Suppressor macrophage (primary cell): ENCODE measurements at regions not wholly inside any gene's neighbourhood (a gene's known extent, or its start where the extent isn't known, plus 50 kb on each side); places are given as distances from the start of the nearest gene placed in this dataset.
A peak's percentile ranks its signal among the peaks of the same experiment; 100 is the strongest.
"Not testable (repeated sequence)": the region's sequence is repeated elsewhere in the genome, so short reads cannot be mapped to it uniquely, and the experiment has no call there.

Experiments
- DNase-seq, 4 experiments: peaks; one replicate each; pipeline ENCODE4 v3.0.0-alpha.2; 2020 to 2022

DNA sequence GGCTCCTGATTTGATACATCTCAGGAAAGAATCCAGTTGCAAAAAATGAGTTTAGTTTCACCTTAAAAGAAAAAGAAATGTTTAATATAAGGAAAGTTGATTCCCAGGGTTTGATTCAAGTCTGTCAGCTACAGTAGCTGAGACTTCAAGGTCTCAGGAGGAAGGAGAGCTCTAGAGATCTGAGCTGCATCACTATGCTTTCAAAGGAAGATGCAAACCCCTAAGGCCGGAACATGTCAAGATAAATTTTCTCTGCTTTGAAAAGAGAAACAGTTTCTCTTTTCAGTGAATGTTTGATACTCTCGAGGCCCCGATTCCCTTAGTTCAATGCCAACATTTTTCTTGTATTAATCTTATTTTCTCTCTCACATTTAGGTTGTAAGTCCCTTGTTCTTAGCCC, 128.6 kb downstream of the RGPD3 start:
- no peak for DNase-seq

- DNase-seq, result no peak
These were observed 129.1 kb downstream of the RGPD3 start for GRCh38 chr2:106339132-106339531.

- no peak for DNase-seq
These were observed 130.2 kb downstream of the RGPD3 start for GRCh38 chr2:106338043-106338442.

DNA sequence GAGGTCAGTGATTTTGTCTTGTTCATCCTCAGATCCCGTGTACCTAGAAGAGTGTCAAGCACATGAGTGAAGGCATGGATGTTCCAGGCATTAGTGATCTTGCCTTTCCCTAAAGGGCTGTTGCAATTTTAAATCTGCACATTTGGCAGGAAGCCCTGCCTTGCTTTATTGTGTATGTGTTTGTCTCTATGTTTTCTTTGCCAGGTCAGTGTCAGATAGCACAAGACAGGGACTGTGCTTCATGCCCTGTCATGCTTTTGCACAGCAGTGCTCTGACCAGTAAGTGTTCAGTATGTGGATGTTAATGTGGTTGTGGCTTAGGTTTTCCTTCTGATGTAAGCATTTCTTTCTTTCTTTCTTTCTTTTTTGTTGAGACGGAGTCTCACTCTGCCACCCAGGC, 131.5 kb downstream of the RGPD3 start:
- DNase-seq, result no peak

DNA sequence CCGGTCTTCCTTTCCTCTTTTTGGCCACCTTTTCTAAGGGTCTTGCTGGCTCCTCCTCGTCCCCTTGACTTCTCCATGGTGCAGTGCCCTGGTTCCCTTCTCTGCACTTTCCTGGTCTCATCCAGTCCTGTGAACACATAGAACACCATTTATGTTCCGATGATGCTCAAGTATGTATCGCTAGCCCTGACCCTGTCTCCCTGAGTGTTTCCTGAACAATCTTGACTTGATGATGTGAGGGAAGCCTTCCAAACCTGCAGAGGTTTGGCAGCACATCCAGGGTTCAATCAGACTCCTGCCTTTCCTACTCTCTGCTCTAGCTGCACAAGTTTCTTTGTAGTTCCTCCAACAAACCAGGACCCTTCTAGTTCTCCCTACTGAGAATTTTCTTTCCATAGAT, 132.1 kb downstream of the RGPD3 start:
- no peak for DNase-seq

DNA sequence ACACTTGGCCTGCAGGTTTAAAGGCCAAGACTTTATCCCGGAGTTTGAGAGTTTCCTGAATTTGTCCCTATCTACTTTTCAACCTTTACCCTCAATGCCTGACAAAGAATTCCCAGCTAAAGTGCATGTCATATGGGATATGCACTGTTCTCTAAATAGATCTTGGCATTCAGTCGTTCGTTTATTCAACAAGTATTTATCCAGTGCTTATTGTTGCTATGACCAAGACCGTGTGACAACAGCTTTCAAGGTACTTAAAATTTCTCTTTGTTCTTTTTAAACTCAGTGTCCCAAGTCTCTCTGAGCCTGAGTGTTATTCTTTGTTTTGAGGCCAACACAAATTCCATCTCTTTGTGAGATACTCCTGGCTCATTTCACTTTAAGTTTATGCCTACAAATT, 133.4 kb downstream of the RGPD3 start:
- no peak for DNase-seq

- DNase-seq, result not testable (repeated sequence)
These were observed 134.8 kb downstream of the RGPD3 start for GRCh38 chr2:106333253-106333873.

DNA sequence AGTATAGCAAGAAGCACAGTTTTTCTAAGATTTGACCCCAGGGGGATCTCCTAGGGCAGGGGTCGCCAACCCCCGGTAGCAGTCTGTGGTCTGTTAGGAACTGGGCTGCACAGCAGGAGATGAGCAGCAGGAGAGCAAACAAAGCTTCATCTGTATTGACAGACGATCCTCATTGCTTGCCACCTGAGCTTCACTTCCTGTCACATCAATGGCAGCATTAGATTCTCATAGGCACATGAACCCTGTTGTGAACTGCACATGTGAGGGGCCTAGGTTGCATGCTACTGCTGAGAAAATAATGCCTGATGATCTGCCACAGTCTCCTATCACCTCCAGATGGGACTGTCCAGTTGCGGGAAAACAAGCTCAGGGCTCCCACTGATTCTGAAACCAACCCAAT, 136.2 kb downstream of the RGPD3 start:
- DNase-seq, result no peak

DNA sequence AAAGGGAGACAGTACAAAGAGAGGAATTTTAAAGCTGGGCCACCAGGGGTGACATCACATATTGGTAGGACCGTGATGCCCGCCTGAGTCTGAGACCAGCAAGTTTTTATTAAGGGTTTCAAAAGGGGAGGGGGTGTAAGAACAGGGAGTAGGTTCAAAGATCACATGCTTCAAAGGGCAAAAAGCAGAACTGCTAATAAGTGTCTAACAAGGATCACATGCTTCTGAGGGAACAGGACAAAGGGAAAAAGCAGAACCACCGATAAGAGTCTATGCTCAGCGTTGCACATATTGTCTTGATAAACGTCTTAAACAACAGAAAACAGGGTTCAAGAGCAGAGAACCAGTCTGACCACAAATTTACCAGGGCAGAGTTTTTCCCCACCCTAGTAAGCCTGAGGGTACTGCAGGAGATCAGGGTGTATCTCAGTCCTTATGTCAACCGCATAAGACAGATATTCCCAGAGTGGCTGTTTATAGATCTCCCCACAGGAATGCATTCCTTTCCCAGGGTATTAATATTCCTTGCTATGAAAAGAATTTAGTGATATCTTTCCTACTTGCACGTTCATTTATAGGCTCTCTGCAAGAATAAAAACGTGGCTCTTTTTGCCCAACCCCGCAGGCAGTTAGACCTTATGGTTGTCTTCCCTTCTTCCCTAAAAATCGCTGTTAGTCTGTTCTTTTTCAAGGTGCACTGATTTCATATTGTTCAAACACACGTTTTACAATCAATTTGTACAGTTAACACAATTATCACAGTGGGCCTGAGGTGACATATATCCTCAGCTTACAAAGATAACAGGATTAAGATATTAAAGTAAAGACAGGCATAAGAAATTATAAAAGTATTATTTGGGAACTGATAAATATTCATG, 136.5 kb upstream of the UXS1 start:
- peak; percentile 27 to 72 (median 55) for DNase-seq

DNA sequence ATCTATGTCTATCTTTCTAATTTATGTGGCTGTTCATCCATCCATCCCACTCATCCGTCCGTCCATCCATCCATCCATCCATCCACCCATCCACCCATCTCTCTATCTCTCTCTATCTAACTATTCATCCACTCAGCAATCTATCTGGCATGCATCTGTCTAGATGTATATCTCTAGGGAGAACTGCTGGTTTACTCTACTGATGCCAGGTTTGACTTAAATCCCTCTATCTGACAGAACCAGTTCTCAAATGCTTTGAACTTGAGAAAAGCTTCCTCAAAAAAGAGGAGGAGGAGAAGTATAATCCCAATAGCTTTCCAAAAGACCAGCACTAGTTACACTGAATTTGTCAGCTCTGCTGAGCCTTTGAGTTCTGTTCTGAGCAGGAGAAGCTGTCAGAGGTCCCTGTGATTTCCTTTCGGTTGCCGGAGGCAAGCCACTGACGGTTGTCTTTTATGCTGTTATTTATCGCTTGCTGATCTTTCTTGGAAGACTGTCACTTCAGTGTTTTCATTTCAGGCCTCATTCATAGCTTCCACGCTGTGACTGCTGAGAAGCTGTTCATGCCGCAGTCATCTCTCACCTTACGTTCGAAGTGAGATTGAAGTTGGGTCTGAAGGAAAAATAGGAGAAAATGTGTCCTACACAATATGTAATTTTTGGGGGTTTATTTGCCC, 129.4 kb upstream of the UXS1 start:
- no peak for DNase-seq

- no peak for DNase-seq
These were observed 128.2 kb upstream of the UXS1 start for GRCh38 chr2:106322281-106322680.

- not testable (repeated sequence) for DNase-seq
These were observed 126.3 kb upstream of the UXS1 start for GRCh38 chr2:106320439-106320838.

DNA sequence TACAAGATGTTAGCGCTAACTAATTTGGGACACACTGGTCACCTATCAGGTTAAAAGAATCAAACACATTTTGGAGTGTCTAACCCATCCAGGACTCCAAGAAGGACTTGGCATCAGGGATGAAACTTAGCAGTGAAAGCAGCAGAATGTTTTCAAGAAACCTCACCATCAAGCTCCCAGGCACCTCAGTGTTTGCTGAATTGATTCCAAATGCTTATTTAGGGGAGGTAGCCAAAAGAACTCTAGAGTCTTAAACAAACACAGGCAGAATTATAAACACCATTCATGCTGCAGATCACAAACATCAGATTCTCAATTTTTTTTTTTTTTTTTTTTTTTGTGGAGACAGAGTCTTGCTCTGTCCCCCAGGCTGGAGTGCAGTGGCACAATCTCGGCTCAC, 122.8 kb upstream of the UXS1 start:
- no peak for DNase-seq

GRCh38 chr2:106314444-106314843, 120.3 kb upstream of the UXS1 start:
- peak in 2 of 4 experiments; percentile 11 to 16 for DNase-seq

- no peak for DNase-seq
These were observed 116.9 kb upstream of the UXS1 start for GRCh38 chr2:106311041-106311370.

GRCh38 chr2:106307860-106308259, 113.8 kb upstream of the UXS1 start:
- no peak for DNase-seq

GRCh38 chr2:106306387-106306786, 112.3 kb upstream of the UXS1 start:
- peak; percentile 27 to 72 (median 58) for DNase-seq

GRCh38 chr2:106304612-106305184, 110.6 kb upstream of the UXS1 start:
- no peak for DNase-seq

GRCh38 chr2:106299696-106300095, 105.6 kb upstream of the UXS1 start:
- DNase-seq, result no peak

- no peak for DNase-seq
These were observed 102.2 kb upstream of the UXS1 start for GRCh38 chr2:106296182-106296815.

GRCh38 chr2:106294182-106294581, 100.1 kb upstream of the UXS1 start:
- no peak for DNase-seq

DNA sequence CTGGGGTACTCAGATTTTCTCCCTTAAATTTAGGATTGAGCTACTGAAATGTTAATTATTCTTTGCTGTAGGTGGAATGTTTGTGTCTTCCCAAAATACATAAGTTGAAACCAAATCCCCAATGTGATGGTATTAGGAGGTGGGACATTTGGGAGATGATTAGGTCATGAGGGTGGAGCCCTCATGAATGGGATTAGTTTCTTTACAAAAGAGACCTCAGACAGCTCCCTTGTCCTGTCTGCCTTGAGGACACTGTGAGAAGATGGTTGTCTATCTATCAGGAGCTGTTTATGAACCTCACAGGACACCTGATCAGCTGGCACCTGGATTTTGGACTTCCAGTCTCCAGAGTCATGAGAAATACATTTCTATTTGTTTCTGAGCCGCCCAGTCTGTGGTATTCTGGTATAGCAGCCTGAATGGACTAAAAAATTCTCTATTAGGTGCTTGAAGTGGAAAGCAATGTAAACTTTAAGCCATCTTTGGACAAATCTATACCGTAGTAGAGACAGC, 99.2 kb upstream of the UXS1 start:
- no peak for DNase-seq

GRCh38 chr2:106292627-106293026, 98.5 kb upstream of the UXS1 start:
- no peak for DNase-seq
